Body of pancreas (tissue), 4 donors: ENCODE measurements at regions not wholly inside any gene's neighbourhood (a gene's known extent, or its start where the extent isn't known, plus 50 kb on each side); places are given as distances from the start of the nearest gene placed in this dataset.

Source experiments
- CTCF ChIP-seq, 7 experiments: fragments of 450-650 bp in 4 of 7; fragments of 200-600 bp in 3 of 7; sonication (generic) in 3 of 7; IDR thresholded peaks; one replicate each; pipeline ENCODE4 v1.5.1; 2016 to 2019; ENCODE audit warnings: antibody characterized with exemption in 7 of 7
- POLR2A ChIP-seq, 3 donors: fragments of 450-650 bp; IDR thresholded peaks; one replicate each; pipeline ENCODE4 v1.6.1; 2016; ENCODE audit warnings: antibody characterized with exemption in 3 of 3, mild to moderate bottlenecking in 2 of 3

GRCh38 chr1:94669198-94669597 lies 127.6 kb upstream of the F3 start:
- no peak for TF ChIP-seq CTCF (IDR thresholded peaks at IDR 0.05)
- TF ChIP-seq POLR2A (IDR thresholded peaks at IDR 0.05): no peak
